Gastrocnemius medialis (tissue), 4 donors: ENCODE measurements at regions not wholly inside any gene's neighbourhood (a gene's known extent, or its start where the extent isn't known, plus 50 kb on each side); places are given as distances from the start of the nearest gene placed in this dataset.

ENCODE experiments used
- CTCF ChIP-seq, 5 experiments: fragments of 450-650 bp in 3 of 5; fragments of 200-600 bp in 2 of 5; sonication (generic) in 2 of 5; IDR thresholded peaks in 4 of 5; conservative IDR thresholded peaks in 1 of 5; 1 replicate in 4 of 5; 2 replicates in 1 of 5; pipeline ENCODE4 v1.5.1; 2016 to 2019; ENCODE audit warnings: antibody characterized with exemption in 5 of 5, mild to moderate bottlenecking in 3 of 5, moderate library complexity in 3 of 5
- POLR2A ChIP-seq, 2 donors: fragments of 450-650 bp; IDR thresholded peaks; one replicate each; pipeline ENCODE4 v1.6.1; 2017; ENCODE audit warnings: antibody characterized with exemption in 2 of 2, mild to moderate bottlenecking in 2 of 2, moderate library complexity in 2 of 2

GRCh38 chr5:35324679-35325078 lies 94.4 kb upstream of the PRLR start:
- TF ChIP-seq POLR2A (IDR thresholded peaks at IDR 0.05), result no peak
- TF ChIP-seq CTCF (IDR thresholded peaks at IDR 0.05 in 4 of 5, conservative IDR thresholded peaks at IDR 0.05 in 1 of 5), result no peak
